Uterus (tissue), 3 donors: ENCODE measurements at regions not wholly inside any gene's neighbourhood (a gene's known extent, or its start where the extent isn't known, plus 50 kb on each side); places are given as distances from the start of the nearest gene placed in this dataset.

ENCODE experiments used
- DNase-seq, 2 donors: peaks; one replicate each; pipeline ENCODE4 v3.0.0-alpha.2; 2019 to 2020
- H3K27ac ChIP-seq, 2 donors: fragments of 200-600 bp; sonication (generic); 1 replicate in 1 of 2; 2 replicates in 1 of 2; pipeline ENCODE4 v1.5.1; 2016 to 2018
- H3K27me3 ChIP-seq, 2 donors: fragments of 200-600 bp; sonication (generic); one replicate each; pipeline ENCODE4 v1.5.1; 2018 to 2019; ENCODE audit warnings: control low read depth in 1 of 2
- H3K36me3 ChIP-seq, 2 donors: fragments of 200-600 bp; sonication (generic); one replicate each; pipeline ENCODE4 v1.5.1; 2019; ENCODE audit warnings: control low read depth in 1 of 2
- H3K4me1 ChIP-seq, 2 donors: fragments of 200-600 bp; sonication (generic); one replicate each; pipeline ENCODE4 v1.5.1; 2018 to 2019; ENCODE audit warnings: control low read depth in 1 of 2
- H3K4me3 ChIP-seq, 2 donors: fragments of 200-600 bp; sonication (generic); 1 replicate in 1 of 2; 2 replicates in 1 of 2; pipeline ENCODE4 v1.5.1; 2018 to 2019; ENCODE audit warnings: mild to moderate bottlenecking in 1 of 2
- H3K9me3 ChIP-seq, 2 donors: fragments of 200-600 bp; sonication (generic); one replicate each; pipeline ENCODE4 v1.5.1; 2019; ENCODE audit warnings: control low read depth in 1 of 2
- CTCF ChIP-seq, 4 experiments: fragments of 200-600 bp in 2 of 4; fragments of 450-650 bp in 2 of 4; sonication (generic) in 2 of 4; IDR thresholded peaks; one replicate each; pipeline ENCODE4 v1.5.1; 2016 to 2019; ENCODE audit warnings: antibody characterized with exemption in 4 of 4, mild to moderate bottlenecking in 2 of 4, moderate library complexity in 1 of 4
- POLR2A ChIP-seq, 2 donors: fragments of 450-650 bp; IDR thresholded peaks; one replicate each; pipeline ENCODE4 v1.6.1; 2016; ENCODE audit warnings: antibody characterized with exemption in 2 of 2, mild to moderate bottlenecking in 1 of 2, moderate library complexity in 1 of 2
- intact Hi-C: fragments of 100-400 bp; cut with DNase I; formaldehyde crosslinking; loops from one replicate; pipeline ENCODE4 v1.15.1; 2023; ENCODE audit warnings: low total_unique reads
- donor health status: DM: yes; HTN: yes; CAD: no.

GRCh38 chr6:132868057-132868456 lies 53.7 kb downstream of the RPS12 start:
- no peak for DNase-seq
- Histone ChIP-seq H3K4me1 (no peaks in the 10 kb centered on the region), H3K36me3 (no peaks in the 10 kb centered on the region), H3K27me3 (no peaks in the 10 kb centered on the region), H3K27ac (no peak overlapping the region), H3K4me3 (no peak overlapping the region), H3K9me3 (no peaks in the 10 kb centered on the region)
- no peak for TF ChIP-seq POLR2A (IDR thresholded peaks at IDR 0.05)
- no peak for TF ChIP-seq CTCF (IDR thresholded peaks at IDR 0.05)
- intact Hi-C loops = no loop called here

- Histone ChIP-seq H3K9me3 (no peaks in the 10 kb centered on the region), H3K36me3 (no peaks in the 10 kb centered on the region), H3K27me3 (no peaks in the 10 kb centered on the region), H3K4me3 (no peak overlapping the region), H3K4me1 (no peaks in the 10 kb centered on the region), H3K27ac (no peak overlapping the region)
- DNase-seq = no peak
- intact Hi-C loops = no loop called here
- no peak for TF ChIP-seq CTCF (IDR thresholded peaks at IDR 0.05)
- no peak for TF ChIP-seq POLR2A (IDR thresholded peaks at IDR 0.05)
Observed at GRCh38 chr6:132872923-132873322, 58.6 kb downstream of the RPS12 start.

GRCh38 chr6:132877003-132877402 lies 62.6 kb downstream of the RPS12 start:
- H3K36me3 ChIP-seq = no peaks in the 10 kb centered on the region
- intact Hi-C loops = no loop called here
- TF ChIP-seq POLR2A (IDR thresholded peaks at IDR 0.05) = no peak
- TF ChIP-seq CTCF (IDR thresholded peaks at IDR 0.05) = no peak

GRCh38 chr6:132887204-132887603 lies 72.8 kb downstream of the RPS12 start:
- no peaks in the 10 kb centered on the region for H3K27me3 ChIP-seq
- no peak for TF ChIP-seq POLR2A (IDR thresholded peaks at IDR 0.05)
- no peak for TF ChIP-seq CTCF (IDR thresholded peaks at IDR 0.05)
- intact Hi-C loops = no loop called here
- no peaks in the 10 kb centered on the region for H3K36me3 ChIP-seq
- H3K9me3 ChIP-seq = no peaks in the 10 kb centered on the region
- H3K4me1 ChIP-seq = no peaks in the 10 kb centered on the region
- H3K27ac ChIP-seq = no peak overlapping the region
- H3K4me3 ChIP-seq = no peak overlapping the region
- no peak for DNase-seq

More at GRCh38 chr6:132877003-132877402, 62.6 kb downstream of the RPS12 start:
- Histone ChIP-seq H3K4me1 (no peaks in the 10 kb centered on the region), H3K27ac (no peak overlapping the region), H3K27me3 (no peaks in the 10 kb centered on the region), H3K9me3 (no peaks in the 10 kb centered on the region), H3K4me3 (no peak overlapping the region)
- no peak for DNase-seq

- no peaks in the 10 kb centered on the region for H3K36me3 ChIP-seq
- H3K4me3 ChIP-seq = no peak overlapping the region
- DNase-seq = no peak
- no peak overlapping the region for H3K27ac ChIP-seq
- H3K4me1 ChIP-seq = no peaks in the 10 kb centered on the region
- TF ChIP-seq POLR2A (IDR thresholded peaks at IDR 0.05) (no peak), CTCF (IDR thresholded peaks at IDR 0.05) (no peak)
- no peaks in the 10 kb centered on the region for H3K27me3 ChIP-seq
- intact Hi-C loops = no loop called here
- no peaks in the 10 kb centered on the region for H3K9me3 ChIP-seq
Observed at GRCh38 chr6:132888701-132889100, 74.3 kb downstream of the RPS12 start.
